Transverse colon (tissue), 4 donors: ENCODE measurements at regions not wholly inside any gene's neighbourhood (a gene's known extent, or its start where the extent isn't known, plus 50 kb on each side); places are given as distances from the start of the nearest gene placed in this dataset.
"Not testable (repeated sequence)": the region's sequence is repeated elsewhere in the genome, so short reads cannot be mapped to it uniquely, and the experiment has no call there.

Experiments
- DNase-seq: peaks from one replicate; pipeline ENCODE4 v3.0.0-alpha.2; 2019
- H3K27ac ChIP-seq, 4 donors: fragments of 200-600 bp; sonication (generic); 2 replicates each; pipeline ENCODE4 v1.5.1; 2016 to 2018; ENCODE audit warnings: inconsistent platforms in 4 of 4
- H3K27me3 ChIP-seq: fragments of 200-600 bp; sonication (generic); 2 replicates; pipeline ENCODE4 v1.5.1; 2017; ENCODE audit warnings: inconsistent platforms
- H3K36me3 ChIP-seq, 4 donors: fragments of 200-600 bp; sonication (generic); 2 replicates each; pipeline ENCODE4 v1.5.1; 2017 to 2019; ENCODE audit warnings: inconsistent platforms in 4 of 4
- H3K4me1 ChIP-seq, 4 donors: fragments of 200-600 bp; sonication (generic); 2 replicates each; pipeline ENCODE4 v1.5.1; 2017 to 2020; ENCODE audit warnings: inconsistent platforms in 4 of 4
- H3K4me3 ChIP-seq, 4 donors: fragments of 200-600 bp; sonication (generic); 1 replicate in 1 of 4; 2 replicates in 3 of 4; pipeline versions ENCODE4 v1.5.1 to v1.6.1; 2017 to 2019; ENCODE audit warnings: inconsistent platforms in 4 of 4
- H3K9me3 ChIP-seq, 2 donors: fragments of 200-600 bp; sonication (generic); 2 replicates each; pipeline ENCODE4 v1.5.1; 2017 to 2019; ENCODE audit warnings: inconsistent platforms in 2 of 2
- CTCF ChIP-seq, 5 experiments: fragments of 200-600 bp in 3 of 5; fragments of 450-650 bp in 2 of 5; sonication (generic) in 3 of 5; IDR thresholded peaks; 1 replicate in 2 of 5; 2 replicates in 3 of 5; pipeline ENCODE4 v1.5.1; 2016 to 2017; ENCODE audit warnings: antibody characterized with exemption in 5 of 5, inconsistent platforms in 3 of 5, mild to moderate bottlenecking in 2 of 5, moderate library complexity in 1 of 5
- EP300 ChIP-seq: sonication (generic); formaldehyde crosslinking; IDR thresholded peaks from one replicate; pipeline ENCODE4 v1.6.1; 2017; ENCODE audit warnings: antibody characterized with exemption, low read depth
- POLR2A ChIP-seq: fragments of 450-650 bp; IDR thresholded peaks from one replicate; pipeline ENCODE4 v1.6.1; 2016; ENCODE audit warnings: antibody characterized with exemption, mild to moderate bottlenecking, moderate library complexity
- POLR2AphosphoS5 ChIP-seq, 3 donors: sonication (generic); formaldehyde crosslinking; IDR thresholded peaks; one replicate each; pipeline ENCODE4 v1.6.1; 2016; ENCODE audit warnings: antibody characterized with exemption in 3 of 3
- WGBS, 2 donors: methylation state at CpG; one replicate each; pipeline ENCODE4 v1.1.5; 2018; ENCODE audit warnings: low coverage in 1 of 2; 5-methylcytosine and 5-hydroxymethylcytosine counted together
- in situ Hi-C, 4 donors: fragments of 200-750 bp; cut with MboI; loops; one replicate each; pipeline versions ENCODE4 v1.15.0 to v1.15.1; 2017; ENCODE audit warnings: low sequenced_read_pairs in 3 of 4, low pct_ligation_motif_present in 1 of 4, low pct_unique_long_range_greater_than_20kb in 1 of 4
- intact Hi-C: fragments of 100-400 bp; cut with DNase I; formaldehyde crosslinking; loops from one replicate; pipeline ENCODE4 v1.15.1; 2023; ENCODE audit warnings: low total_unique reads

GRCh38 chr3:74217467-74217866, 397.0 kb downstream of the CNTN3 start:
- Histone ChIP-seq H3K9me3 (no peaks in the 10 kb centered on the region), H3K36me3 (no peaks in the 10 kb centered on the region), H3K27me3 (no peaks in the 10 kb centered on the region), H3K27ac (no peak overlapping the region), H3K4me3 (no peak overlapping the region), H3K4me1 (no peaks in the 10 kb centered on the region)
- intact Hi-C loops (no loop called here), in situ Hi-C loops (no loop called here)
- WGBS, 2 donors = 55 to 68% methylated on average over 3 of the region's 3 CpGs
- no peak for DNase-seq
- TF ChIP-seq POLR2AphosphoS5 (IDR thresholded peaks at IDR 0.05) = no peak

GRCh38 chr3:74214286-74214685, 400.2 kb downstream of the CNTN3 start:
- Histone ChIP-seq H3K9me3 (no peaks in the 10 kb centered on the region), H3K36me3 (no peaks in the 10 kb centered on the region), H3K27me3 (no peaks in the 10 kb centered on the region), H3K4me1 (no peaks in the 10 kb centered on the region), H3K4me3 (no peak overlapping the region), H3K27ac (no peak overlapping the region)
- intact Hi-C loops (no loop called here), in situ Hi-C loops (no loop called here)
- TF ChIP-seq POLR2AphosphoS5 (IDR thresholded peaks at IDR 0.05) = no peak
- TF ChIP-seq EP300 = no peak
- no peak for TF ChIP-seq POLR2A
- TF ChIP-seq CTCF (IDR thresholded peaks at IDR 0.05) = no peak
- WGBS, 2 donors = 84% methylated on average over 4 of the region's 4 CpGs
- DNase-seq = no peak

GRCh38 chr3:74210739-74211138, 403.7 kb downstream of the CNTN3 start:
- intact Hi-C loops (no loop called here), in situ Hi-C loops (no loop called here)
- no peaks in the 10 kb centered on the region for H3K36me3 ChIP-seq
- TF ChIP-seq EP300 (no peak), POLR2AphosphoS5 (IDR thresholded peaks at IDR 0.05) (no peak), POLR2A (no peak), CTCF (IDR thresholded peaks at IDR 0.05) (no peak)
- no peak overlapping the region for H3K27ac ChIP-seq
- no peaks in the 10 kb centered on the region for H3K9me3 ChIP-seq
- no peaks in the 10 kb centered on the region for H3K4me1 ChIP-seq
- no peak overlapping the region for H3K4me3 ChIP-seq
- no peak for DNase-seq
- no peaks in the 10 kb centered on the region for H3K27me3 ChIP-seq

GRCh38 chr3:74200952-74201351, 413.5 kb downstream of the CNTN3 start:
- Histone ChIP-seq H3K4me3 (no peak overlapping the region), H3K9me3 (no peaks in the 10 kb centered on the region), H3K4me1 (no peaks in the 10 kb centered on the region), H3K27ac (no peak overlapping the region), H3K27me3 (no peaks in the 10 kb centered on the region), H3K36me3 (no peaks in the 10 kb centered on the region)
- in situ Hi-C loops = no loop called here
- 63 to 71% methylated on average over 2 of the region's 2 CpGs for whole genome bisulfite sequencing, 2 donors
- TF ChIP-seq EP300 (no peak), POLR2A (no peak), CTCF (IDR thresholded peaks at IDR 0.05) (no peak), POLR2AphosphoS5 (IDR thresholded peaks at IDR 0.05) (no peak)
- intact Hi-C loops = no loop called here
- DNase-seq = no peak

GRCh38 chr3:74178664-74179063, 435.8 kb downstream of the CNTN3 start:
- H3K36me3 ChIP-seq, H3K27me3 ChIP-seq, H3K27ac ChIP-seq, DNase-seq, intact Hi-C loops, H3K4me3 ChIP-seq, H3K9me3 ChIP-seq, in situ Hi-C loops, H3K4me1 ChIP-seq: not testable (repeated sequence)
- WGBS, 2 donors = 83% methylated on average over 5 of the region's 5 CpGs; no CpG with 5 or more reads in 1 of the 2 donors
